ENCODE measurements at regions not wholly inside any gene's neighbourhood (a gene's known extent, or its start where the extent isn't known, plus 50 kb on each side); places are given as distances from the start of the nearest gene placed in this dataset.

- no peak for TF ChIP-seq CTCF (IDR thresholded peaks at IDR 0.05)
- no peak for TF ChIP-seq POLR2A (IDR thresholded peaks at IDR 0.05)
These were observed 193.2 kb downstream of the CDH19 start for GRCh38 chr18:66410692-66411091.
